SK-N-SH (cell line): ENCODE measurements at regions not wholly inside any gene's neighbourhood (a gene's known extent, or its start where the extent isn't known, plus 50 kb on each side); places are given as distances from the start of the nearest gene placed in this dataset.

ENCODE experiments used
- CTCF ChIA-PET: fragments of 300-600, 350-600 bp; formaldehyde crosslinking; extraction: SDS; loops from one replicate; lab custom pipeline; 2021; lab: Yijun Ruan, JAX
- POLR2A ChIA-PET: fragments of 350-600 bp; sonication (Branson Sonifier 250); formaldehyde crosslinking; extraction: SDS; loops from one replicate; lab custom pipeline; 2020; ENCODE audit warnings: antibody characterized with exemption, inconsistent platforms; lab: Yijun Ruan, JAX
- DNase-seq: peaks from one replicate; pipeline ENCODE4 v3.0.0; 2012
- H2AFZ ChIP-seq: fragments of 200-600 bp; sonication (generic); 2 replicates; pipeline ENCODE4 v1.8.1; 2016; ENCODE audit warnings: antibody characterized with exemption, mild to moderate bottlenecking, low read depth
- H3F3A ChIP-seq: fragments of 200-600 bp; sonication (generic); replicated peaks from 2 replicates; pipeline ENCODE3; 2016; ENCODE audit warnings: antibody characterized with exemption, mild to moderate bottlenecking; ENCODE audit not compliant: insufficient read depth
- H3K27ac ChIP-seq, 2 experiments: fragments of 200-500 bp in 1 of 2; fragments of 200-600 bp in 1 of 2; sonication (Bioruptor generic) in 1 of 2; sonication (generic), shearing (Covaris generic) in 1 of 2; 2 replicates each; pipeline versions ENCODE4 v1.5.1 to v1.6.1; 2014 to 2016; ENCODE audit warnings: low read depth in 2 of 2, inconsistent platforms in 1 of 2, low read length in 1 of 2, mild to moderate bottlenecking in 1 of 2, mixed read lengths in 1 of 2
- H3K27me3 ChIP-seq: fragments of 200-600 bp; sonication (generic), shearing (Covaris generic); 2 replicates; pipeline ENCODE4 v1.6.1; 2016; ENCODE audit warnings: mixed run types; ENCODE audit not compliant: insufficient read depth
- H3K36me3 ChIP-seq, 2 experiments: fragments of 200-500 bp in 1 of 2; fragments of 200-600 bp in 1 of 2; sonication (Bioruptor generic) in 1 of 2; sonication (generic) in 1 of 2; replicated peaks in 1 of 2; 2 replicates each; pipeline versions ENCODE3 to v1.5.1; 2014 to 2016; ENCODE audit warnings: low read length in 1 of 2, mild to moderate bottlenecking in 1 of 2; ENCODE audit not compliant: insufficient read depth in 2 of 2, control insufficient read depth in 1 of 2
- H3K4me1 ChIP-seq, 2 experiments: fragments of 200-500 bp in 1 of 2; fragments of 200-600 bp in 1 of 2; sonication (Bioruptor generic) in 1 of 2; sonication (generic), shearing (Covaris generic) in 1 of 2; 2 replicates each; pipeline versions ENCODE4 v1.5.1 to v1.6.1; 2014 to 2016; ENCODE audit warnings: low read depth in 1 of 2, low read length in 1 of 2, mixed run types in 1 of 2; ENCODE audit not compliant: insufficient read depth in 2 of 2, control insufficient read depth in 1 of 2
- H3K4me2 ChIP-seq: fragments of 200-600 bp; sonication (generic), shearing (Covaris generic); 2 replicates; pipeline ENCODE4 v1.6.1; 2017; ENCODE audit warnings: mixed run types
- H3K4me3 ChIP-seq, 2 experiments: fragments of 200-500 bp in 1 of 2; fragments of 200-600 bp in 1 of 2; sonication (Bioruptor generic) in 1 of 2; sonication (generic), shearing (Covaris generic) in 1 of 2; 2 replicates each; pipeline versions ENCODE4 v1.5.1 to v1.8.1; 2014 to 2016; ENCODE audit warnings: low read depth in 2 of 2, inconsistent platforms in 1 of 2, low read length in 1 of 2, mild to moderate bottlenecking in 1 of 2, mixed read lengths in 1 of 2, moderate library complexity in 1 of 2
- H3K79me2 ChIP-seq: fragments of 200-600 bp; sonication (generic); 2 replicates; pipeline ENCODE4 v1.8.1; 2017; ENCODE audit warnings: mild to moderate bottlenecking; ENCODE audit not compliant: insufficient read depth
- H3K9ac ChIP-seq: fragments of 200-600 bp; sonication (generic); 2 replicates; pipeline ENCODE4 v1.6.1; 2017; ENCODE audit warnings: mixed run types
- H3K9me2 ChIP-seq: fragments of 200-600 bp; sonication (generic); 2 replicates; pipeline ENCODE4 v1.6.1; 2017; ENCODE audit warnings: mixed run types
- H3K9me3 ChIP-seq: fragments of 200-600 bp; sonication (generic); 2 replicates; pipeline ENCODE4 v1.6.1; 2017; ENCODE audit warnings: mixed run types, mild to moderate bottlenecking, moderate library complexity
- H4K20me1 ChIP-seq: fragments of 200-600 bp; sonication (generic); 2 replicates; pipeline ENCODE4 v1.6.1; 2017; ENCODE audit warnings: mild to moderate bottlenecking, mixed run types; ENCODE audit not compliant: insufficient read depth
- ELF1 ChIP-seq: IDR thresholded peaks from 2 replicates; pipeline ENCODE4 v1.4.0; 2012
- NFIC ChIP-seq: IDR thresholded peaks from 2 replicates; pipeline ENCODE4 v1.4.0; 2012; ENCODE audit warnings: borderline replicate concordance
- RAD21 ChIP-seq: IDR thresholded peaks from 2 replicates; pipeline ENCODE4 v1.6.1; 2012; ENCODE audit warnings: mild to moderate bottlenecking, low read length
- RCOR1 ChIP-seq: fragments of 150-350 bp; IDR thresholded peaks from 2 replicates; pipeline ENCODE4 v1.6.1; 2017; ENCODE audit warnings: antibody characterized with exemption, low read length
- RFX5 ChIP-seq: IDR thresholded peaks from 2 replicates; pipeline ENCODE4 v1.6.1; 2012; ENCODE audit warnings: mild to moderate bottlenecking, improper control_type of control experiment, low read length
- SIN3A ChIP-seq: IDR thresholded peaks from 2 replicates; pipeline ENCODE4 v1.6.1; 2012; ENCODE audit warnings: low read depth, mild to moderate bottlenecking, low read length, moderate library complexity, borderline replicate concordance
- WGBS: methylation state at CpG from one replicate; pipeline ENCODE4 v1.1.6; 2017; ENCODE audit warnings: low lambda C conversion rate; 5-methylcytosine and 5-hydroxymethylcytosine counted together
- TF ChIP-seq, protein P1 (sequence below): IDR thresholded peaks from 2 replicates; pipeline ENCODE4 v1.4.0; 2012; ENCODE audit warnings: low read depth, borderline replicate concordance
- TF ChIP-seq, protein P2 (sequence below): fragments of 150-350 bp; IDR thresholded peaks from 2 replicates; pipeline ENCODE4 v1.6.1; 2016; ENCODE audit warnings: mild to moderate bottlenecking, low read depth, low read length
- TF ChIP-seq, protein P3 (sequence below): fragments of 150-350 bp; IDR thresholded peaks from 2 replicates; pipeline ENCODE4 v1.6.1; 2017; ENCODE audit warnings: antibody characterized with exemption, low read length, low read depth, borderline replicate concordance
- TF ChIP-seq, protein P4 (sequence below): IDR thresholded peaks from 2 replicates; pipeline ENCODE4 v1.4.0; 2012; ENCODE audit warnings: low read depth

DNA sequence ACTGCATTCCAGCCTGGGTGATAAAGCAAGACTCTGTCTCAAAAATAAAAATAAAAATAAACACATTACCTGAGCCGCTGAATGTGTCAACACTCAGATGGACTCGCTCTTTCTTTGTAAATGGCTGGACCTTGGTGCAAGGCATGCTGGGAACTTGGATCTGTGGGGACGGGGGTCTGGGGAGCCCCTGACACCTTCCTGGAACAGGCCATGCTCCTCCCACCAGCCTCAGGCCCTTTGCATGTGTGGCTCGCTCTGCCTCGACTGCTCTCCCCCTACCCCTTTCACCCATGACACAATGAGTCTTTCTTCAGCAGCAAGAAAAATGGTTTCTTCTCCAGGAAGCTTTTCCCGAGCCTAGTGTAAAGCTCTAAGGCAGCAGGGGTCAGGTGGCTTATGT, 94.0 kb upstream of the CDH5 start (continued):
- TF ChIP-seq, protein P1, sequence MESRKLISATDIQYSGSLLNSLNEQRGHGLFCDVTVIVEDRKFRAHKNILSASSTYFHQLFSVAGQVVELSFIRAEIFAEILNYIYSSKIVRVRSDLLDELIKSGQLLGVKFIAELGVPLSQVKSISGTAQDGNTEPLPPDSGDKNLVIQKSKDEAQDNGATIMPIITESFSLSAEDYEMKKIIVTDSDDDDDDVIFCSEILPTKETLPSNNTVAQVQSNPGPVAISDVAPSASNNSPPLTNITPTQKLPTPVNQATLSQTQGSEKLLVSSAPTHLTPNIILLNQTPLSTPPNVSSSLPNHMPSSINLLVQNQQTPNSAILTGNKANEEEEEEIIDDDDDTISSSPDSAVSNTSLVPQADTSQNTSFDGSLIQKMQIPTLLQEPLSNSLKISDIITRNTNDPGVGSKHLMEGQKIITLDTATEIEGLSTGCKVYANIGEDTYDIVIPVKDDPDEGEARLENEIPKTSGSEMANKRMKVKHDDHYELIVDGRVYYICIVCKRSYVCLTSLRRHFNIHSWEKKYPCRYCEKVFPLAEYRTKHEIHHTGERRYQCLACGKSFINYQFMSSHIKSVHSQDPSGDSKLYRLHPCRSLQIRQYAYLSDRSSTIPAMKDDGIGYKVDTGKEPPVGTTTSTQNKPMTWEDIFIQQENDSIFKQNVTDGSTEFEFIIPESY: no peak
- TF ChIP-seq RAD21 (no peak), RCOR1 (no peak), ELF1 (no peak), SIN3A (no peak)
- TF ChIP-seq, protein P2, sequence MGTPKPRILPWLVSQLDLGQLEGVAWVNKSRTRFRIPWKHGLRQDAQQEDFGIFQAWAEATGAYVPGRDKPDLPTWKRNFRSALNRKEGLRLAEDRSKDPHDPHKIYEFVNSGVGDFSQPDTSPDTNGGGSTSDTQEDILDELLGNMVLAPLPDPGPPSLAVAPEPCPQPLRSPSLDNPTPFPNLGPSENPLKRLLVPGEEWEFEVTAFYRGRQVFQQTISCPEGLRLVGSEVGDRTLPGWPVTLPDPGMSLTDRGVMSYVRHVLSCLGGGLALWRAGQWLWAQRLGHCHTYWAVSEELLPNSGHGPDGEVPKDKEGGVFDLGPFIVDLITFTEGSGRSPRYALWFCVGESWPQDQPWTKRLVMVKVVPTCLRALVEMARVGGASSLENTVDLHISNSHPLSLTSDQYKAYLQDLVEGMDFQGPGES: no peak
- TF ChIP-seq, protein P3, sequence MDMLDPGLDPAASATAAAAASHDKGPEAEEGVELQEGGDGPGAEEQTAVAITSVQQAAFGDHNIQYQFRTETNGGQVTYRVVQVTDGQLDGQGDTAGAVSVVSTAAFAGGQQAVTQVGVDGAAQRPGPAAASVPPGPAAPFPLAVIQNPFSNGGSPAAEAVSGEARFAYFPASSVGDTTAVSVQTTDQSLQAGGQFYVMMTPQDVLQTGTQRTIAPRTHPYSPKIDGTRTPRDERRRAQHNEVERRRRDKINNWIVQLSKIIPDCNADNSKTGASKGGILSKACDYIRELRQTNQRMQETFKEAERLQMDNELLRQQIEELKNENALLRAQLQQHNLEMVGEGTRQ: no peak
- TF ChIP-seq, all 33 proteins: peak for 0

DNA sequence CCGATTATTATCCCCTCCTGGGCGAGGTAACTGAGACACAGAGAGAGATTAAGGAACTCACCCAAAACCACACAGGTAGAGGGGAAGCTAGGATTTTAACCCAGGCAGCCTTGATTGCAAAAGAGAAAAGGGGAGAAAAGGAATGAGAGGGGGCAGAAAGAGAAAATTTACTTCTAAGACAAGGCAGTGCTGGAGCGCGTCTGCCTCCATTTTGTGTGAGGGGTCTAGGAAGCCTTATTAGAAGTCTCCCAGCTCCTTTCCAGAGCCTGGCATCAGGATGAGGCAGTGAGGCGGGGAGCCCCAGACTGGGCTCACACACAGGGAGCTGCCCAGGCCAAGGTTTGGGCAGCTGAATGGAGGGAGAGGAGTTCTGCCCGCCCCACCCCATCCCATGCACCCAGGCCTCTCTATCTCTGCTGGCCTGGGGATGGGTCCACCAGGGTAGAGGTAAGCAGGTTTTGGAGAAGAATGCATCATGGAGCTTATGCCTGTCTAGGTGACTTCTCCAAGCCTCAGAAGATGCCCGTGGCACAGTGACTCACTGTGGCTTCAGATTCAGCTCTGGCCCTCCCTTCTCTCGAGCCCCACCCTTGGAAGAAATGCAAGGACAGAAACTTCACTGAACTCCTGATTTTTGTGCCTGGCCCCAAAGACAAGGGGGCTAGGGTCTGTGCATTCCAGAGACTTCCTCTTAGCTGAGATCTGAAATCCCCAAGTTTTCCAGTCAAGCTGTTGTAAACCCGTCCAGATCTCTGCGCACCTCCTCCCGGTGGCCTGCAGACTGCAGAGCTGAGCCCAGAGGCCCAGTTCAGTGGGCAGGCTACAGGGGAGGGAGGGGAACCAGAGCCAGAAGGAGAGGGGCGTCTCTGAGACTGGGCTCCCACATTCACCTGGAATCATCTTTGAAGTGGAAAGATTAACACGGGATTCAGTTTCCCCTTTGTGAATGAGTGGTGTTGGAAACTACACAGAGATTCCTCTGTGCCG, 95.1 kb upstream of the CDH5 start:
- Histone ChIP-seq H3K36me3 (no peaks in the 10 kb centered on the region), H3K27me3 (no peaks in the 10 kb centered on the region), H3K27ac (no peak overlapping the region), H3K79me2 (no peaks in the 10 kb centered on the region), H3K9me2 (no peaks in the 10 kb centered on the region), H3K4me3 (no peak overlapping the region), H3F3A (no peaks in the 10 kb centered on the region), H3K4me2 (no peak overlapping the region), H4K20me1 (no peaks in the 10 kb centered on the region), H3K4me1 (peaks cover 3 to 17% of the 10 kb centered on the region in 2 experiments; a peak in 3 of 4 replicates), H3K9me3 (no peaks in the 10 kb centered on the region), H2AFZ (0 out of 2 replicates have a peak overlapping the region, but pooled peaks have one; percentile 46), H3K9ac (no peak overlapping the region)
- no peak for DNase-seq
- CTCF ChIA-PET: interaction anchor here (0.7 to 2.4 kb wide), 24 partner anchors 9 to 1154 kb away, joined by 3 to 9 read pairs (median 4); no protein-coding TSS in a partner anchor
- no peak for TF ChIP-seq NFIC
- TF ChIP-seq, protein P4, sequence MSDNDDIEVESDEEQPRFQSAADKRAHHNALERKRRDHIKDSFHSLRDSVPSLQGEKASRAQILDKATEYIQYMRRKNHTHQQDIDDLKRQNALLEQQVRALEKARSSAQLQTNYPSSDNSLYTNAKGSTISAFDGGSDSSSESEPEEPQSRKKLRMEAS: no peak
- TF ChIP-seq RFX5: no peak
- whole genome bisulfite sequencing: 78% methylated on average over 13 of the region's 14 CpGs
- POLR2A ChIA-PET: no interaction called here
